CD8-positive, alpha-beta memory T cell (primary cell): ENCODE measurements at regions not wholly inside any gene's neighbourhood (a gene's known extent, or its start where the extent isn't known, plus 50 kb on each side); places are given as distances from the start of the nearest gene placed in this dataset.

Experiments used
- CTCF ChIA-PET: fragments of 350-600 bp; sonication (Branson Sonifier 250); formaldehyde crosslinking; loops from one replicate; lab custom pipeline; 2021; ENCODE audit warnings: antibody characterized with exemption; lab: Charles Lee
- POLR2A ChIA-PET: fragments of 350-600 bp; sonication (Branson Sonifier 250); formaldehyde crosslinking; loops from one replicate; lab custom pipeline; 2021; ENCODE audit warnings: antibody characterized with exemption; lab: Charles Lee
- DNase-seq, 5 donors: peaks; one replicate each; pipeline versions ENCODE4 v3.0.0 to v3.0.0-alpha.2; 2020 to 2022; ENCODE audit warnings: mixed read lengths in 1 of 5
- H3K27ac ChIP-seq: one replicate; pipeline ENCODE4 v1.7.0; 2013; ENCODE audit warnings: low read depth, mild to moderate bottlenecking, low read length, moderate library complexity
- H3K27me3 ChIP-seq: 2 replicates; pipeline ENCODE4 v1.7.0; 2013; ENCODE audit warnings: low read length, mild to moderate bottlenecking; ENCODE audit not compliant: insufficient read depth, poor library complexity, severe bottlenecking
- H3K36me3 ChIP-seq: 2 replicates; pipeline ENCODE4 v1.7.0; 2013; ENCODE audit warnings: mild to moderate bottlenecking, low read length, moderate library complexity; ENCODE audit not compliant: insufficient read depth
- H3K4me1 ChIP-seq: 2 replicates; pipeline ENCODE4 v1.7.0; 2013; ENCODE audit warnings: mild to moderate bottlenecking, low read length, moderate library complexity; ENCODE audit not compliant: insufficient read depth
- H3K4me3 ChIP-seq: 2 replicates; pipeline ENCODE4 v1.7.0; 2013; ENCODE audit warnings: mild to moderate bottlenecking, low read length
- H3K9me3 ChIP-seq: 2 replicates; pipeline ENCODE4 v1.7.0; 2013; ENCODE audit warnings: mild to moderate bottlenecking, low read length
- H3K27ac Mint-ChIP-seq, 8 donors: one replicate each; pipeline ENCODE4 v1.8.0; 2020 to 2021; ENCODE audit warnings: mixed read lengths in 8 of 8, mild to moderate bottlenecking in 6 of 8, inconsistent platforms in 3 of 8, moderate library complexity in 3 of 8
- H3K27me3 Mint-ChIP-seq, 2 donors: one replicate each; pipeline ENCODE4 v1.8.0; 2020 to 2021; ENCODE audit warnings: mixed read lengths in 2 of 2, mild to moderate bottlenecking in 1 of 2, moderate library complexity in 1 of 2
- H3K36me3 Mint-ChIP-seq, 3 donors: one replicate each; pipeline ENCODE4 v1.8.0; 2020 to 2021; ENCODE audit warnings: mixed read lengths in 3 of 3, inconsistent platforms in 1 of 3, mild to moderate bottlenecking in 1 of 3
- H3K4me1 Mint-ChIP-seq, 3 donors: one replicate each; pipeline ENCODE4 v1.8.0; 2020 to 2021; ENCODE audit warnings: mixed read lengths in 3 of 3, inconsistent platforms in 1 of 3, mild to moderate bottlenecking in 1 of 3
- H3K4me3 Mint-ChIP-seq, 7 donors: one replicate each; pipeline ENCODE4 v1.8.0; 2020 to 2021; ENCODE audit warnings: mixed read lengths in 7 of 7, mild to moderate bottlenecking in 6 of 7, moderate library complexity in 4 of 7, inconsistent platforms in 2 of 7
- H3K9me3 Mint-ChIP-seq, 5 donors: one replicate each; pipeline ENCODE4 v1.8.0; 2020 to 2022; ENCODE audit warnings: mixed read lengths in 5 of 5, mild to moderate bottlenecking in 3 of 5, moderate library complexity in 2 of 5, inconsistent platforms in 1 of 5

DNA sequence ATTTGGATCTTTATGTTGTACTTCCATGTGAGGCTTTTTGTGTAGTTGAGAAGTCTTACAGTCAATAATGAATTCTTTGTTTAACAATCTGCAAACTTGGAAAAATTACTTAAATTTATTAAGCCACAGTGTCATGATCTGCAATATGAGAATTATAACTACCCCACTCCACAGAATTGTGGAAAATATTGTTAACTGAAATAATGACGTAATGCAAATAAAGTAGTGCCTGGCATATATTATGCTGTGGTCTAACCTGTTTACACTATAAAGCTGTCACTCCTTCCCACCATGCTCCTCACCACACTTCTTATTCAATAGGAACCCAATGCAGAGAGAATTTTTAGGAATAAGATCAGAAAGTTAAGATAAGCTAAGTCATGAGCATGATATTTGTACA lies 632.1 kb upstream of the GALNTL6 start:
- H3K27me3 ChIP-seq: no peaks in the 10 kb centered on the region
- Mint-ChIP-seq H3K27ac (no peak overlapping the region), H3K36me3 (no peaks in the 10 kb centered on the region), H3K27me3 (no peaks in the 10 kb centered on the region), H3K4me1 (no peaks in the 10 kb centered on the region), H3K9me3 (peaks cover 2 to 12% (median 4%) of the 10 kb centered on the region in 5 donors), H3K4me3 (no peak overlapping the region)
- POLR2A ChIA-PET: no interaction called here
- no peaks in the 10 kb centered on the region for H3K9me3 ChIP-seq
- no peak overlapping the region for H3K27ac ChIP-seq
- no peaks in the 10 kb centered on the region for H3K4me1 ChIP-seq
- no peak for DNase-seq
- no peaks in the 10 kb centered on the region for H3K36me3 ChIP-seq
- no peak overlapping the region for H3K4me3 ChIP-seq
- CTCF ChIA-PET: no interaction called here

DNA sequence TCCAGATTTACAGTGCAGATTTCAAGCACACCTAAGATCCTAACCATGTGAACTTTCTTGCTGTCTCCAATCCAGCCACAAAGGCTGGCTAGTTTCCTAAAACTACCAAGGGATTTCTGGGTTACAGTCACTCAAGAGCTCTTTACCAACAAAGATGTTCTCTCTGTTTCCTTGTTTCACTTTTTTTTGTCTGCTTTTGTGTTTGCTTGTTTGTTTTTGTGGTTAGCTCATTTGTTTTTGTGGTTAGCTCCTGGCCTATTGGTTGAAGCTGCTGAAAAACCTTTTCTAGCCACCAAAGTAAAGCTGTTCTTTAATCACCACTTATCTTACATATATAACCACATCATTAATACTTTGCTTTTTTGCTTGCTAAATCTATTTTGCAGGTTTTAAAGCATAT lies 642.5 kb upstream of the GALNTL6 start:
- Histone ChIP-seq H3K36me3 (no peaks in the 10 kb centered on the region), H3K4me3 (no peak overlapping the region), H3K9me3 (peaks cover 3% of the 10 kb centered on the region), H3K4me1 (no peaks in the 10 kb centered on the region), H3K27me3 (no peaks in the 10 kb centered on the region), H3K27ac (no peak overlapping the region)
- no peaks in the 10 kb centered on the region for H3K36me3 Mint-ChIP-seq
- ChIA-PET POLR2A (no interaction called here), CTCF (no interaction called here)
- H3K27me3 Mint-ChIP-seq: no peaks in the 10 kb centered on the region
- DNase-seq: no peak
- no peak overlapping the region for H3K27ac Mint-ChIP-seq
- no peak overlapping the region for H3K4me3 Mint-ChIP-seq
- peaks cover 9 to 37% (median 21%) of the 10 kb centered on the region in 5 donors for H3K9me3 Mint-ChIP-seq
- H3K4me1 Mint-ChIP-seq: no peaks in the 10 kb centered on the region

DNA sequence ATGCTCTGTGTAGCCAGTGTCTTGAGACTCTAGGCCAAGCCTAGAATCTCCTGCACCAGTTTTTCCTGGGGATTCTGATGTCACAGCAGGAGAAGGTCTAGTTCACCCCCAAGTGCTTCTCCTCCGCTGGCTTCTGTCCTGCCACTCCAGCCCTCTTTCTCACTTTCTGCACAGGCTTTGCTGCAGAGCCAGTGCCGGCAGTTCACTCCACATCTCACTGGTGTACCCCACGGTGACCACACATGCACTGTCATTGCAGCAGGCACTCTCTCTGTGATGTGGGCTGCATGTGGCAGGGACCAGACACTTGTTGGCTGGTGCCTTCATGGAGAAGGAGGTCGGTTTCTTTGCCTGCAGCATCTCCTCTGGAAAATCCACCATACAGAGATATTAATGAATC lies 643.8 kb upstream of the GALNTL6 start:
- no peaks in the 10 kb centered on the region for H3K27me3 ChIP-seq
- H3K27ac ChIP-seq: no peak overlapping the region
- Mint-ChIP-seq H3K9me3 (peaks cover 12 to 44% (median 20%) of the 10 kb centered on the region in 5 donors), H3K27ac (no peak overlapping the region), H3K4me3 (no peak overlapping the region), H3K4me1 (no peaks in the 10 kb centered on the region), H3K27me3 (no peaks in the 10 kb centered on the region), H3K36me3 (no peaks in the 10 kb centered on the region)
- H3K4me3 ChIP-seq: no peak overlapping the region
- H3K9me3 ChIP-seq: peaks cover 3% of the 10 kb centered on the region
- no peaks in the 10 kb centered on the region for H3K4me1 ChIP-seq
- POLR2A ChIA-PET: no interaction called here
- H3K36me3 ChIP-seq: no peaks in the 10 kb centered on the region
- CTCF ChIA-PET: no interaction called here
- DNase-seq: no peak

DNA sequence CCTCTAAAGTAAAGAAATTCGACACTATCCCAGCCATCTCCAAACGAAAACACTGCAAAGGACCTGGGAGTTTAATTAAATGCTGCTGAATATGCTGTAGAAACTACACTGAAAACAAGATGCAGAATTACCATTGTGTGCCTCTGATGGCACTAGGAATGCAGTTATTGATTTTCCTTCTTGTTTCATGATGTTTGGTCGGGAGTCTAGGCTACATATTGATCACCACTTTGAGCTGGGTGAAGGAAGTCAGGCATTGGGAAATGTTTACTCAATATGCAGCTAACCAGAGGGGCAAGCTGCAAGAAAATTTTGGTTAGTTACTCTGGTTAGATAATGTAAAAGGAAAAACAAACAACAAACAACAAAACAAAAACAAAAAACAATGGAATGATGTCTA lies 650.7 kb upstream of the GALNTL6 start:
- no peaks in the 10 kb centered on the region for H3K4me1 ChIP-seq
- H3K4me1 Mint-ChIP-seq: no peaks in the 10 kb centered on the region
- H3K9me3 ChIP-seq: no peaks in the 10 kb centered on the region
- H3K27me3 Mint-ChIP-seq: no peaks in the 10 kb centered on the region
- ChIA-PET CTCF (no interaction called here), POLR2A (no interaction called here)
- no peaks in the 10 kb centered on the region for H3K27me3 ChIP-seq
- H3K27ac ChIP-seq: no peak overlapping the region
- no peaks in the 10 kb centered on the region for H3K36me3 ChIP-seq
- no peaks in the 10 kb centered on the region for H3K36me3 Mint-ChIP-seq
- no peak overlapping the region for H3K27ac Mint-ChIP-seq
- no peak for DNase-seq
- H3K9me3 Mint-ChIP-seq: peaks cover 3 to 27% (median 14%) of the 10 kb centered on the region in 5 donors
- no peak overlapping the region for H3K4me3 ChIP-seq
- no peak overlapping the region for H3K4me3 Mint-ChIP-seq

GRCh38 chr4:171157462-171158082 lies 655.6 kb upstream of the GALNTL6 start:
- Mint-ChIP-seq H3K27me3 (no peaks in the 10 kb centered on the region), H3K4me1 (no peaks in the 10 kb centered on the region), H3K36me3 (no peaks in the 10 kb centered on the region), H3K4me3 (no peak overlapping the region), H3K27ac (no peak overlapping the region), H3K9me3 (peaks cover 3 to 21% (median 10%) of the 10 kb centered on the region in 5 donors)
- no peak overlapping the region for H3K4me3 ChIP-seq
- no peaks in the 10 kb centered on the region for H3K27me3 ChIP-seq
- POLR2A ChIA-PET: no interaction called here
- CTCF ChIA-PET: no interaction called here
- DNase-seq: no peak
- no peaks in the 10 kb centered on the region for H3K9me3 ChIP-seq
- no peak overlapping the region for H3K27ac ChIP-seq
- H3K4me1 ChIP-seq: no peaks in the 10 kb centered on the region
- H3K36me3 ChIP-seq: no peaks in the 10 kb centered on the region

DNA sequence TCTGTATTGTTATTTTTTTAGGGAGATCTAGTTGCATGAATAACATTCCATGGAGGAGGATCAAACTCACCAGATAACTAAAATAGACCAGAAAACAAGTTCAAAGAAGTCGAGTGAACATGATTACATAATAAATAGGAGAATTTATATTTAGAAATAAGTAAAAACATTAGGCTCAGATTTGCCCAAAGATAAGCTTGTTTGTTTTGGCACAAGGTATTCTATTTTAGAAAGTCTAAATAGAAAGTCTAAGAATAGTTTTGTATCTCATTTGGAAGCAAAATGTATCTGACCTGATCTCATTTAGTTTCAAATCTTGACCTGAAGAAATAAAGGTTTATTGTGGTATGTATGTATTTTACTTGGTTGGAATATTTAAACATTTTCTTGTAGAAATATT lies 670.6 kb upstream of the GALNTL6 start:
- Histone ChIP-seq H3K4me1 (no peaks in the 10 kb centered on the region), H3K27me3 (no peaks in the 10 kb centered on the region), H3K27ac (no peak overlapping the region), H3K9me3 (no peaks in the 10 kb centered on the region), H3K4me3 (no peak overlapping the region), H3K36me3 (no peaks in the 10 kb centered on the region)
- no peak for DNase-seq
- H3K36me3 Mint-ChIP-seq: peaks cover 0 to 1% (median 0%) of the 10 kb centered on the region in 3 donors
- no peak overlapping the region for H3K27ac Mint-ChIP-seq
- no peaks in the 10 kb centered on the region for H3K27me3 Mint-ChIP-seq
- H3K9me3 Mint-ChIP-seq: peaks cover 2 to 45% (median 9%) of the 10 kb centered on the region in 5 donors
- ChIA-PET CTCF (no interaction called here), POLR2A (no interaction called here)
- H3K4me3 Mint-ChIP-seq: no peak overlapping the region
- H3K4me1 Mint-ChIP-seq: no peaks in the 10 kb centered on the region

DNA sequence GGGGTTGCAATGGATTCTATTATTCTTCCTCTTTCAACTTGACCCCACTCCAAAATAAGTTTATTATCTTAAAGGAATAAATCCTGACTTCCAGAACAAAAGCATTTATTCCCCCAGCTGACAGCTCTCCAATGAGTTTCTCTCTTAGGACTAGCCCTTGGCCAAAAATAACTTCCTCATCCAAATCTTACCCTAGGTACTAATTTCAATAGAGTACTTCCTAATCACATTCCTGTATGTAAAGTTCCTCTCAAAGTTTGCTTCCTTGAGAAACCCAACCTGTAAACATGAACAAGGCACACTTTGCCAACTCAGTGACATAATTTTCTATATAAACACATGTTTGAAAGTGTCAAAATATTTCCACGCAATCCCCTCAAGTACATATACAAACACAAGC lies 671.2 kb upstream of the GALNTL6 start:
- H3K4me3 Mint-ChIP-seq: no peak overlapping the region
- no peak overlapping the region for H3K4me3 ChIP-seq
- H3K27ac ChIP-seq: no peak overlapping the region
- ChIA-PET CTCF (interaction anchor here (0.9 kb wide), 1 partner anchor 9 kb away, joined by 3 read pairs; no protein-coding TSS in a partner anchor), POLR2A (no interaction called here)
- peaks cover 2 to 45% (median 9%) of the 10 kb centered on the region in 5 donors for H3K9me3 Mint-ChIP-seq
- H3K27me3 ChIP-seq: no peaks in the 10 kb centered on the region
- peaks cover 0 to 1% (median 0%) of the 10 kb centered on the region in 3 donors for H3K36me3 Mint-ChIP-seq
- no peaks in the 10 kb centered on the region for H3K4me1 Mint-ChIP-seq
- H3K9me3 ChIP-seq: no peaks in the 10 kb centered on the region
- no peaks in the 10 kb centered on the region for H3K4me1 ChIP-seq
- no peaks in the 10 kb centered on the region for H3K36me3 ChIP-seq
- DNase-seq: no peak
- no peaks in the 10 kb centered on the region for H3K27me3 Mint-ChIP-seq
- no peak overlapping the region for H3K27ac Mint-ChIP-seq

DNA sequence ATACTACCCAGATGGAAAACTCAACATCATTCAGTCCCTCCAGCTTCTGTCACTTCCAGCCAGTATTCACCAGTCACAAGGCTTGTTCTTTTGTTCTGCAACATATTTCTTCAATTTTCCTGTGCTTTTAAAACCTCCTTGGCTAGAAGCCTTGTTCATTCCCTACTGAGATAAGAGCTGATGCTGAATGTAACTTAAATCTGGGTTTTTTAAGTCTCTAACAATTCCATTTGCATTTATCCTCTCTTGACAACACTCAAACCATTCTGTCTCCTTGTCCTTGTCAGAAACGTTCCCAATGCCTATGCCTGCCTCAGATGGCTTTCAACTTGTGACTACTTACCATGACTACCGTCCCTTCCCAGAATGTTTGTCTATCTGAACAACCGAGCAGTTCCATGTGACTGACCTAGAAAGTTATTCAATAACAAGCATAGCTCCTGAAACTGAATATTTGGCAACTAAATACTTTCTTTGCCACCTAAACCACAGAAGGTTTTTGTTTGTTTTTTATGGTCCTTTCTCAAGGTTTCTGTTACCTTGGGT lies 682.9 kb upstream of the GALNTL6 start:
- H3K27ac ChIP-seq: no peak overlapping the region
- H3K9me3 ChIP-seq: no peaks in the 10 kb centered on the region
- ChIA-PET CTCF (no interaction called here), POLR2A (no interaction called here)
- Mint-ChIP-seq H3K27me3 (no peaks in the 10 kb centered on the region), H3K36me3 (no peaks in the 10 kb centered on the region), H3K4me3 (no peak overlapping the region), H3K9me3 (peaks cover 2 to 42% (median 8%) of the 10 kb centered on the region in 5 donors), H3K27ac (no peak overlapping the region), H3K4me1 (no peaks in the 10 kb centered on the region)
- no peaks in the 10 kb centered on the region for H3K27me3 ChIP-seq
- no peaks in the 10 kb centered on the region for H3K4me1 ChIP-seq
- no peak overlapping the region for H3K4me3 ChIP-seq
- no peak for DNase-seq
- H3K36me3 ChIP-seq: no peaks in the 10 kb centered on the region
